NCI-H2081 treated with DMSO at 0.1 percent for 48 hours (cell line): ENCODE measurements at regions not wholly inside any gene's neighbourhood (a gene's known extent, or its start where the extent isn't known, plus 50 kb on each side); places are given as distances from the start of the nearest gene placed in this dataset.

Experiments
- DNase-seq: peaks from one replicate; lab custom pipeline; 2025; lab: John Stamatoyannopoulos, UW

GRCh38 chr6:164214066-164214465, 799.5 kb downstream of the QKI start:
- no peak for DNase-seq

- DNase-seq: no peak
These were observed 796.7 kb downstream of the QKI start for GRCh38 chr6:164211254-164211653.

GRCh38 chr6:164210783-164211182, 796.3 kb downstream of the QKI start:
- no peak for DNase-seq

- DNase-seq: no peak
These were observed 795.8 kb downstream of the QKI start for GRCh38 chr6:164210323-164210722.

- no peak for DNase-seq
These were observed 793.9 kb downstream of the QKI start for GRCh38 chr6:164208371-164208770.

GRCh38 chr6:164206807-164207423, 792.4 kb downstream of the QKI start:
- no peak for DNase-seq

- DNase-seq: no peak
These were observed 785.6 kb downstream of the QKI start for GRCh38 chr6:164200071-164200470.

- no peak for DNase-seq
These were observed 781.4 kb downstream of the QKI start for GRCh38 chr6:164195942-164196281.

GRCh38 chr6:164195278-164195941, 780.9 kb downstream of the QKI start:
- no peak for DNase-seq

- DNase-seq: no peak
These were observed 774.3 kb downstream of the QKI start for GRCh38 chr6:164188861-164189260.

GRCh38 chr6:164185471-164185871, 771.0 kb downstream of the QKI start:
- DNase-seq: no peak

- no peak for DNase-seq
These were observed 769.9 kb downstream of the QKI start for GRCh38 chr6:164184410-164184809.

- DNase-seq: no peak
These were observed 769.1 kb downstream of the QKI start for GRCh38 chr6:164183556-164184123.

GRCh38 chr6:164178679-164179332, 764.3 kb downstream of the QKI start:
- DNase-seq: no peak

- no peak for DNase-seq
These were observed 754.8 kb downstream of the QKI start for GRCh38 chr6:164169355-164169754.

GRCh38 chr6:164168595-164168994, 754.1 kb downstream of the QKI start:
- DNase-seq: no peak

- DNase-seq: no peak
These were observed 753.4 kb downstream of the QKI start for GRCh38 chr6:164167873-164168405.

- DNase-seq: no peak
These were observed 752.5 kb downstream of the QKI start for GRCh38 chr6:164166996-164167395.

GRCh38 chr6:164166515-164166914, 752.0 kb downstream of the QKI start:
- DNase-seq: no peak

- DNase-seq: no peak
These were observed 750.4 kb downstream of the QKI start for GRCh38 chr6:164164876-164165275.

GRCh38 chr6:164163239-164163638, 748.7 kb downstream of the QKI start:
- no peak for DNase-seq

GRCh38 chr6:164159061-164159460, 744.5 kb downstream of the QKI start:
- DNase-seq: no peak

- DNase-seq: no peak
These were observed 740.1 kb downstream of the QKI start for GRCh38 chr6:164154588-164154987.
